CD4-positive, alpha-beta T cell treated with Interleukin-6 at 100 ng/mL for 8 hours (primary cell): ENCODE measurements at regions not wholly inside any gene's neighbourhood (a gene's known extent, or its start where the extent isn't known, plus 50 kb on each side); places are given as distances from the start of the nearest gene placed in this dataset.
"Not testable (repeated sequence)": the region's sequence is repeated elsewhere in the genome, so short reads cannot be mapped to it uniquely, and the experiment has no call there.

Experiments used
- DNase-seq: peaks from one replicate; pipeline ENCODE4 v3.0.0-alpha.2; 2020; ENCODE audit warnings: mixed read lengths, low spot score

GRCh38 chr12:67759829-67760228 is 111.3 kb downstream of the DYRK2 start:
- no peak for DNase-seq

- DNase-seq = no peak
These were observed 112.2 kb downstream of the DYRK2 start for GRCh38 chr12:67760586-67761275.

DNA sequence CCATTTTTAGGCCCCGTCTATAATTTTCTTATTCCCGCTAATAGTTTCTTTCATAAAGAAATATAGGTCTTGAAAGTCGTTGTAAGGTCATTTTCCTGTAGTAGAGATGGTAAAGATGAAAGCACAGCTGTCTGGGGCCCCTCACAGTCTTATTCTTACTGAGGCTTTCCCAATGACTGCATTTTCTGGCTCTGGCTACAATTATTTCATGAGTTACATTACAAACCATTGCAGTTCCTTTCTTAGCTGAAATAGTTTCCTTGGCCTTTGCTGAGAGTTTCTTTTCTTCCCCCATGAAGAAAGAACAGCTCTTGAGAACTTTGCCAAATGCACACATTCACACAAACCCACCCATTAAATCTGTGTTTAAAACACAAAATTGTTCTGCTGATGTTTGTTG is 113.0 kb downstream of the DYRK2 start:
- DNase-seq = no peak

DNA sequence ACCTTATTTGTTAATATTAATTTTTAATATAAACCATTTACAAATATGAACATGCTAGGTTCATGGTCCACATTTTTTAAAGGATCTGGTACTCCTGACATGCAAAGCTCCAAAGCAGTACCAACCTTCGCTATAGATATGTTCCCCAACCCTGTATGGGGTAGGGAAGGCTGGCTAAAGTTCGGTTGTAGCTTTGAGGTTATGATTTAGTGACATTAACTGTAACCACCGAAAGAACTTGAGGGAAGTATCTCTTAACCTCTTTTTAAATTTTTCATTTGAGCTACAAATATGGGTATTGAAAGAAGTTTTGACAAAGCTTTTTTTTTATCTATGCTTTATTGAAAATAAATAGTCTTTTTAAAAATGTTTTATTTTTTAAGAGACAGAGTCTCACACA is 115.5 kb downstream of the DYRK2 start:
- no peak for DNase-seq

- DNase-seq = no peak
These were observed 116.5 kb downstream of the DYRK2 start for GRCh38 chr12:67764946-67765619.

GRCh38 chr12:67765776-67766766 is 117.5 kb downstream of the DYRK2 start:
- DNase-seq = no peak

GRCh38 chr12:67772267-67773169 is 124.0 kb downstream of the DYRK2 start:
- DNase-seq = no peak

GRCh38 chr12:67773896-67774295 is 125.4 kb downstream of the DYRK2 start:
- no peak for DNase-seq

GRCh38 chr12:67774983-67775587 is 126.5 kb downstream of the DYRK2 start:
- DNase-seq = no peak

DNA sequence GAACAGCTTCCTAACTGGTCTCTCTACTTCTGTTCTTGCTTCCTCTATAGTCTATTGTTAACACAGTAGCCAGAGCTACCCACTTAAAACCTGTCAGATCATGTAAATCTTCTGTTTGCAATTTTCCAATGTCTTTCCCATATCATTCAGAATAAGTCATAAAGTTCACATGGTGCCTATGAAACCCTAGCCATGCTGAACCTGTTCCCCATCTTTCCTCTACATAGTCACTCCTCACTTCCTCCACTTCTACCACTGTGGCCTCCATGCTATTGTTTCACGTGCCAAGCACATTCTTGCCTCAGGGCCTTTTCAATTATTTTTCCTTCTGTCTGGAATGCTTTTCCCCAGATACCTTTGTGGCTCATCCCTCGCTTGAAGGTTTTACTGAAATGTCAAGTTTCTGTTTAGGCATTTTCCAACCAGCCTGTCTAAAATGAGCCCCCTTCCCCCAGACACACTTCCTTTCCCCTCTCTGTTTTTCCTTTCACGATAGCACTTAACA is 132.1 kb downstream of the DYRK2 start:
- DNase-seq = no peak

GRCh38 chr12:67782573-67782972 is 134.0 kb downstream of the DYRK2 start:
- no peak for DNase-seq

DNA sequence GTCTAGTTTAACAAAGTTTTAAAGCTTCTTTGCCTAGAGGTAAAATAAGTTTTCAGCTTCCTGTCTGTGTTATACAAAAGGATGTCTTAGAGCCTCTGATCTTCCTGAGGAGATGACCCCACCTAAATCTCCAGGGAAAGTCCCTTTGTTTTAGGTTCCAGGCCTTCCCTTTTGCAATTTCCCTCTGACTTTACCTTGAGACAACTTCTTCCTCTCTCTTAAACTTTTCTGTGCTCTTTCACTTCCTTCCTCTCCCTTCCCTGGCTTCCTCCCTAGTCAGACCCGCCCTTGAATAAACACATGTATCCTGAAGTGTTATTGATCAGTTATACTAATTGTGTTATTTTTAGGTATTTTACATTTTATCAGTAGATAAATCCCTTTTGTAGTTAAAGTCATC is 134.8 kb downstream of the DYRK2 start:
- no peak for DNase-seq

DNA sequence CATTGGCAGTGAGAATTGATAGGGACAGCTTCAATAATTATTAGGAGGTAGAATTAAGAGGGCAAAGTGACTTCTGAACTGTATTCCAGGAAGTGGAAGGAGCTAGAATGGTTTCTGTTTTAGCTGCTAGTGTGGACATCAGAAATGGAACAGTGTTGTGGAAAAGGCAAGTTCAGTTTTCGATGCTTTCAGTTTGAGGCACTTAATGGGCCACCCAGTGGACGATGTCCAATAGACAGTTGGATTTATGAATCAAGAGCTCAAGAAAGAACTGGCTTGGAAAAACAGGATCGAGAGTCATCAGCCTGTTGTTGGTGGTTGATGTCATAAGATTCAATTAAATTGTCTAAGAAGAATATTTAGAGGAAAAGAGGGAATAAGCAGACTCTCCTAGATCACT is 136.3 kb downstream of the DYRK2 start:
- no peak for DNase-seq

DNA sequence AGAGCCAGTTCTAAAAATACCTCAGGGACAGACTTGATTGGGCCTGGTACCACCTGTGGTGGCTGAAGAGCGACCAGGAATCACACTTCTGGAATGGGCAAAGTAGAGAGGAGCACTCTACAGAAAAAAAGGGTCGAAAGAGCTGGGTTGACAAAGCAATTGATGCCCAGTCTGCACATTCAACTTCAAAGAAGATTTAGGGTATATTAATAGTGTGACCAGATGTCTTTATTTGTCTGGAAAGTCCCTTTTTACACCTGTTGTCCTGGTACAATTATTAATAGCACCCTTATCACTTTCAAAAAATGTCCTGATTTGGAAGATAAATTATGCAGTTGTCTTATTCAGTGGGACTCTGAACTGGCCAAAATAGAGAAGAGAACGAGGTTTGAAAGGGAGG is 137.5 kb downstream of the DYRK2 start:
- DNase-seq = no peak

DNA sequence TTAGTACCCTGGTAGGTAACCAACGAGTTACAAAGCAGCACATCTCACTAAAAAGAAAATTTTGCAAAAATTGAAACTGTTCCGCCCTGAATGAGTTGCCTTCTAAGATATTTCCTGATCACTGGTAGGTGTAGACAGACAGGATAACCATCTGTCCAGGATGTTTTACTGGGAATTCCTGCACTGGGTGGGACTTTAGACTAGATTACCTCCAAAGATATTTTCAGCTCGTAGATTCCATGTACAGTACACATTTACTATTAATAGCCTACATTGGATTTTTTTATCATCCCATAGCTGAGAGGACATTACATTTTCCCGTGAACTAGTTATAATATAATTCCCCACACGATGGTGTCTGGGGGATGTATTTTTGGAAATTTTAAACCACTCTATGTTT is 139.6 kb downstream of the DYRK2 start:
- DNase-seq = no peak

- DNase-seq = no peak
These were observed 140.7 kb downstream of the DYRK2 start for GRCh38 chr12:67789266-67789665.

DNA sequence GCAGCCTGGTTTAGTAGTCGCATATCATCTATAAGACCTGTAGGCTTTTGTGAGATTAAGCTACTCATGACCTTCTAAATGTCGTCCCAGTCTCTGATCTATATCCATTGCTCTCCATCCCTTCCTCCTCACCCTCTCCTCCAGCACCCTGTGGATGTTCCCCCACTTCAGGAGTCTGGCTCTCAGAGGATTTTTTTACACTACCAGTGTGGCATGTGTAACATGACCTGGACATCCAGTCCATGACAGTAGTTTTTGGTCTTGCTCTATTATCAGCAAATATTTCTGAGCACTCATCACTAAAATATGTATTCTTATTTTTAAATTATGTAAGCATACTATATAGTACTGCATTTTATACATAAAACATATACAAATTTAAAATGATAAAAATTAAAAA is 142.1 kb downstream of the DYRK2 start:
- DNase-seq = no peak

DNA sequence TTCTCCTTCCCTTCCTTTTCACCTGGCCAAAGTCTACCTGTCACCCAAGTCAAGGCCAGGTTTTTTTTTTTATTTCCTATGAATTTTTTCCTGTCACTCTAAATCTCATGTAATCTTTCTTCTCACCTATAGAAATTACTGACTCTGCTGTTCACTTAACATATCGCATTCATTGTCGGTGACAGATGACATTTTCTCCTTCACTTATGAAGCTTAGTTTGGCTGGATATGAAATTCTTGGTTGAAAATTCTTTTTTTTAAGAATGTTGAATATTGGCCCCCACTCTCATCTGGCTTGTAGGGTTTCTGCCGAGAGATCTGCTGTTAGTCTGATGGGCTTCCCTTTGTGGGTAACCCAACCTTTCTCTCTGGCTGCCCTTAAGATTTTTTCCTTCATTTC is 142.8 kb downstream of the DYRK2 start:
- not testable (repeated sequence) for DNase-seq

DNA sequence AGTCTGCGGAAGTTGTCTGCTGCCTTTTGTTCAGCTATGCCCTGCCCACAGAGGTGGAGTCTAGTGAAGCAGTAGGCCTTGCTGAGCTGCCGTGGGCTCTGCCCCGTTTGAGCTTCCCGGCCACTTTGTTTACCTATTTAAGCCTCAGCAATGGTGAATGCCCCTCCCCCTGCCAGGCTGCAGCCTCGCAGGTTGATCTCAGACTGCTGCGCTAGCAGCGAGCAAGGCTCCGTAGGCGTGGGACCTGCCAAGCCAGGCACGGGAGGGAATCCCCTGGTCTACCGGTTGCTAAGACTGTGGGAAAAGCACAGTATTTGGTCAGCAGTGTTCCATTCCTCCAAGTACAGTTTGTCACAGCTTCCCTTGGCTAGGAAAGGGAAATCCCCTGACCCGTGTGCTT is 143.6 kb downstream of the DYRK2 start:
- peak; percentile 1 for DNase-seq

GRCh38 chr12:67794161-67794560 is 145.6 kb downstream of the DYRK2 start:
- no peak for DNase-seq

DNA sequence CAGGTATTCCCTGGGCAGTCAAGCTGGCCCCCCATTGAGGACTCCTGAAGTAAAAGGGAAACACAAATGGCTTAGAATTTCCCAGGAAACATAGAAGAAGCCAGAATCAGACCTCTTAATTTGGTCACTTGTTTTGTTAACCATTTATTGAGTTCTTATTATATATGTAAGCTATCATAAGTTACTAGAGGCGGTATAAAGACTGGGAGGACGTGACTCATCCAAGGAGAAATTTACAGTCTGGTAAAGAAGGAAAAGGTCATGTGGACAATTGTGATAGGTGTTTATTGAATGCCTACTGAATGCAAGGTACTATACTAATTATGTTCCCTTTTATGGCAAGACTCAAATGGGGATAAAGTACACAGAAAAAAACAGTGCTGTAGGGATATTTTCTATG is 146.7 kb downstream of the DYRK2 start:
- no peak for DNase-seq
